Upper lobe of left lung (tissue), 4 donors: ENCODE measurements at regions not wholly inside any gene's neighbourhood (a gene's known extent, or its start where the extent isn't known, plus 50 kb on each side); places are given as distances from the start of the nearest gene placed in this dataset.

Experiments used
- EP300 ChIP-seq, 4 donors: sonication (generic); formaldehyde crosslinking; IDR thresholded peaks; one replicate each; pipeline ENCODE4 v1.5.1; 2017; ENCODE audit warnings: antibody characterized with exemption in 4 of 4, control low read depth in 2 of 4
- POLR2A ChIP-seq, 4 donors: fragments of 450-650 bp; IDR thresholded peaks; one replicate each; pipeline ENCODE4 v1.5.1; 2016 to 2017; ENCODE audit warnings: antibody characterized with exemption in 4 of 4, mild to moderate bottlenecking in 2 of 4
- POLR2AphosphoS5 ChIP-seq, 2 donors: sonication (generic); formaldehyde crosslinking; IDR thresholded peaks; one replicate each; pipeline ENCODE4 v1.5.1; 2017; ENCODE audit warnings: antibody characterized with exemption in 2 of 2
- TF ChIP-seq, protein P1 (sequence below), 6 experiments: fragments of 450-650 bp in 4 of 6; fragments of 200-600 bp in 2 of 6; sonication (generic) in 2 of 6; IDR thresholded peaks; one replicate each; pipeline ENCODE4 v1.5.1; 2016 to 2019; ENCODE audit warnings: antibody characterized with exemption in 6 of 6

DNA sequence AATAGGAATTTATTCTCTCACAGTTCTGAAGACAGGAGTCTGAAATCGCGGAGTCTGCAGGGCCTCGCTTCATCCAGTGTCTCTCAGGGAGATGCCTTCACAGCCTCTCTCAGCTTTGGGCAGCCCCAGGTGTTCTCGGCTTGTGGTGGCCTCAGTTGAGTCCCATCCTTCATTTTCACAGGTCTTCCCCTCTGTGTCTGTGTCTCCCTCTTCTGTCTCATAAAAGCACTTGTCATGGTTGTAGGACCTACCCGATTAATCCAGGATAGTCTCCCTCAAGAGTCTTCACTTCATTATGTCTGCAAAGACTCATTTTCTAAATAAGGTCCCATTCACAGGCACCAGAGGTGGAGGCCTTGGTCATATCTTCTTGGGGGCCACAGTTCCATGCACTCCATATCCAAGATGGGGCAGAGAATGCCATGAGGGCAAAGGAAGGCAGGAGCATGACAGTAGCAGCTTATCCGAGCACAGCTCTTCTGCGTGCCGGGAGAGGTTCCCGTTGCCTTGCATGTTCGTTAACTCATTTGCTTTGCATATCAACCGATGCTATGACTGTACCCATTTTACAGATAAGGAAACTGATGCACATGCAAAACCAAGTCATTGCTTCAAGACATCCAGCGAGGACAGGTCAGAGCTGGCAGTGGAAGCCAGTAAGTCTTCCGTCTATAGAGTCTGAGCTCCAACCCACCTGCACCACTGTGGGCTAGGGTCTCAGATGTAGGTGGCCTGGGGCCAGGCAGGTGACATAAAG is 363.8 kb upstream of the SULF2 start:
- TF ChIP-seq, protein P1, sequence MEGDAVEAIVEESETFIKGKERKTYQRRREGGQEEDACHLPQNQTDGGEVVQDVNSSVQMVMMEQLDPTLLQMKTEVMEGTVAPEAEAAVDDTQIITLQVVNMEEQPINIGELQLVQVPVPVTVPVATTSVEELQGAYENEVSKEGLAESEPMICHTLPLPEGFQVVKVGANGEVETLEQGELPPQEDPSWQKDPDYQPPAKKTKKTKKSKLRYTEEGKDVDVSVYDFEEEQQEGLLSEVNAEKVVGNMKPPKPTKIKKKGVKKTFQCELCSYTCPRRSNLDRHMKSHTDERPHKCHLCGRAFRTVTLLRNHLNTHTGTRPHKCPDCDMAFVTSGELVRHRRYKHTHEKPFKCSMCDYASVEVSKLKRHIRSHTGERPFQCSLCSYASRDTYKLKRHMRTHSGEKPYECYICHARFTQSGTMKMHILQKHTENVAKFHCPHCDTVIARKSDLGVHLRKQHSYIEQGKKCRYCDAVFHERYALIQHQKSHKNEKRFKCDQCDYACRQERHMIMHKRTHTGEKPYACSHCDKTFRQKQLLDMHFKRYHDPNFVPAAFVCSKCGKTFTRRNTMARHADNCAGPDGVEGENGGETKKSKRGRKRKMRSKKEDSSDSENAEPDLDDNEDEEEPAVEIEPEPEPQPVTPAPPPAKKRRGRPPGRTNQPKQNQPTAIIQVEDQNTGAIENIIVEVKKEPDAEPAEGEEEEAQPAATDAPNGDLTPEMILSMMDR (IDR thresholded peaks at IDR 0.05): no peak
- TF ChIP-seq EP300 (IDR thresholded peaks at IDR 0.05): no peak
- TF ChIP-seq POLR2A (IDR thresholded peaks at IDR 0.05): no peak
- TF ChIP-seq POLR2AphosphoS5 (IDR thresholded peaks at IDR 0.05): no peak
